T47D (cell line): ENCODE measurements at regions not wholly inside any gene's neighbourhood (a gene's known extent, or its start where the extent isn't known, plus 50 kb on each side); places are given as distances from the start of the nearest gene placed in this dataset.
A peak's percentile ranks its signal among the peaks of the same experiment; 100 is the strongest.
"Not testable (repeated sequence)": the region's sequence is repeated elsewhere in the genome, so short reads cannot be mapped to it uniquely, and the experiment has no call there.

ENCODE experiments used
- DNase-seq, 2 experiments: peaks; one replicate each; pipeline versions ENCODE4 v3.0.0 to v3.0.0-alpha.2; 2011 to 2012; ENCODE audit warnings: low read depth in 1 of 2, low spot score in 1 of 2
- JUND ChIP-seq: IDR thresholded peaks from 2 replicates; pipeline ENCODE4 v1.6.1; 2012; ENCODE audit warnings: low read depth
- in situ Hi-C: cut with HindIII; loops from 2 replicates; pipeline ENCODE4 v1.10.0; 2016; ENCODE audit warnings: low sequenced_read_pairs, low pct_unique_long_range_greater_than_20kb

DNA sequence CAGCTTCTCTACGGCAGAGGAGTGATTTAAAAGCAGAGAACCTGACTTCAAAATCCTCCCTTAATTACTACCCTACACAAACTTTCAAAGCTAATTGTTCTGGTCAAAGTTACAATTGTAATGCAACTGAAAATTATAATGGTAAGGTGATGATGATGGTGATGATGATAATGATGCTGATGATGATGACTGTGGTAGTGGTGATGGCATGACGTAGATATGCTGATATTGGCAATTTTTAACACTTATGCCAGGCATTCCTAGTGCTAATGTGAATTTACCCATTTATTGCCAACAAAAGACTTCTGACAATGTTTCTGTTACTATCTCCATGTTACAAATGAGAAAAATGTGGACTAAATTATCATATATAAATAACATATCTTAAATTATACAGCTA is 1831.1 kb downstream of the LRRC4C start:
- in situ Hi-C loops = no loop called here
- TF ChIP-seq JUND = no peak
- DNase-seq = no peak

DNA sequence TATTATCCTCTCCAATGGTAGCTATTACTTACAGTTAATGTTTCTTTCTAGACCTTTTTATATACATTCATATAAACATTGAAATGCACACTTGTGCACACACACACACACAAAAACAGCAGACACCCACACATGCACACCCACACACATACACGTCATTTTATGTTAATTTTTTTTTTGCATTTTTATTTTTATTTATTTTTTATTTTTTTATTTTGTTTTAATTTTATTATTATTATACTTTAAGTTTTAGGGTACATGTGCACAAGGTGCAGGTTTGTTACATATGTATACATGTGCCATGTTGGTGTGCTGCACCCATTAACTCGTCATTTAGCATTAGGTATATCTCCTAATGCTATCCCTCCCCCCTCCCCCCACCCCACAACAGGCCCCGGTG is 1839.1 kb downstream of the LRRC4C start:
- in situ Hi-C loops, DNase-seq: not testable (repeated sequence)

DNA sequence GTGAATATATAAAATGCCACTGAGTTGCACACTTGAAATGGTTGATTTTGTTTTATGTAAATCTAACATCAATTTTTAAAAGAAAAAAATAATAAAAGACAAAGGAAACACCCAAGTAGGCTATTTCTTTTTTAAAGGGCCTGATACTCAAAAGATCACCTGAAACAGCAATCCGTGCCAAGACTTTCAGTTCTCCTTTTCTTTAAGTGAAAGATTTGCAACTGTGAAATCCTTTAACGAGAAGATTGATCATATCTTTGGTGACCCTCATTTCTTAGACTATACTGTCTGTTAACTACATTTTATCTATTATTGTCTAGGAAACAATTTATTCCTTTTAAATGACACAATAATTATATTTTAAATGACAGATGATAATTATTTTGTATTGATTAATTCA is 1841.5 kb downstream of the LRRC4C start:
- no peak for TF ChIP-seq JUND
- in situ Hi-C loops = no loop called here
- no peak for DNase-seq

DNA sequence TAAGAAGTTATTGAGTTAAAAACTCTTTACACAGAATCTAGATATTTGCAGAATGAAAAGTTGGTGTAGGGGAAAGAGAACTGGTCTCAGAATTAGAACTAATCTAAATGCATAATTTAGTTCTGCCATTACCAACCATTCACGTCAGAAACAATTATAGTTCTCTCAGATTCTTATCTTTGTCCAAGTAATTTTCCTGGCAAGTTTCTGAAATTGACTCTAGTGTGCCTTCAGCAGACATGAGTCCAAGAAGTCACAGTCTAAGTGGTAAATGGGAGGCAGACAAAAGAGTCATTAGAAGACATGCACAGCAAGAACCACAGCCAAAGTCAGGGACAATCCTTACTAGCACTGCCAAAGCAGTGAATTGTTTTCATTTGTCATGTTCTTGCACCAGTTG is 1870.1 kb downstream of the LRRC4C start:
- TF ChIP-seq JUND = no peak
- no peak for DNase-seq
- in situ Hi-C loops = no loop called here

DNA sequence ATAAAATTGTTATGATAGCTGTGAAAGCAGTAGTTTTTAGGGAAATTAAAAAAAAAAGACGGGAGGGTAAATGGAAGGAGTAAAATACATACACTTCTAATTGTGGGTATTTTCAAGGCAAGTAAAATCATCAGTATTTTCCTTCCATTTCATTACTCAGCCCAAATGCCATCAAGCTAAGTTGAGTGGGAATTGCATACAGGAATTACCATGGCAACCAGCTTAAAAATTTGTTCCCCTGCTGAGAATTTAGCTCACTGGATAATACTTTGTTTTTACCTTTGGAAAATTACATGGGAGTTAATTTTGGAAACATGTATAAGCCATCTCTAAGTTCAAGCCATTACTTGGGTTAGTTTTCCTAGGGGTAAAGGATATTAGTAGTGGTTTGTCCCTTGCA is 1873.4 kb downstream of the LRRC4C start:
- in situ Hi-C loops = no loop called here
- DNase-seq = no peak
- TF ChIP-seq JUND = no peak

DNA sequence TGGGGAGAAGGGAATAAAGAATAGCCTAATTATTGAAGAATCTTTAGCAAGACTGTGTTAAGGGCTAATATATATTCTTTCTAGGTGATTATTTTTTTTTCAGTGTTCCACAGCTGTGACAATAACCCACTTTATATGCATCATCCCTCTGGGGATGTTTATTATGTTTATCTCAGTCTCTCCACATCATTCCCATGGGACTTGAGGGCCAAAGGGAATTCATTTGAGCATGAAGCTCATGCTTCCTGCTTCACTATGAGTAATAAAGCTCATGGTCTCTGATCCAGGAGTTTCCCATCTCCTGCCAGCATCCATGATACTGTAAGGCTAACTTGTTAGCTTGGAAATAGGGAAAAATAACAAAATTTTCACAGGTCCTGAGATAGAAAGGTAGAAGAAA is 1888.4 kb downstream of the LRRC4C start:
- no peak for TF ChIP-seq JUND
- in situ Hi-C loops = no loop called here
- DNase-seq = no peak

DNA sequence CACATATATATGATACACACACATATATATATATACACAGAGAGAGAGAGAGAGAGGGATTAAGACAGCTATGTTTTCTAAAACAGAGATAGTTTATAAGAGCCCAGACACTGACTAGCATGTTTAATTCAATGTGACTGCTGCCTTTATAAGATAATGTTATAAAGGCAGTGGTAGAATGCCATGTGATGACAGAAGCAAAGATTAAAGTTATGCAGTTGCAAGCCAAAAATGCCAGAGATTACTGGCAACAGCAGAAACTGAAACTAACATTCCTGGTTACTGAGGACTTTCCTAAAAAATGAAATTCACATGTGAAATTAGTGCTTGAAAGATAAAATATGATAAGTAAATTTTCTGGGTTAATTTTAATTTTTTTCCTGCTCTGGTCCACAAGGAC is 1888.9 kb downstream of the LRRC4C start:
- in situ Hi-C loops = no loop called here
- no peak for DNase-seq
- TF ChIP-seq JUND = no peak

DNA sequence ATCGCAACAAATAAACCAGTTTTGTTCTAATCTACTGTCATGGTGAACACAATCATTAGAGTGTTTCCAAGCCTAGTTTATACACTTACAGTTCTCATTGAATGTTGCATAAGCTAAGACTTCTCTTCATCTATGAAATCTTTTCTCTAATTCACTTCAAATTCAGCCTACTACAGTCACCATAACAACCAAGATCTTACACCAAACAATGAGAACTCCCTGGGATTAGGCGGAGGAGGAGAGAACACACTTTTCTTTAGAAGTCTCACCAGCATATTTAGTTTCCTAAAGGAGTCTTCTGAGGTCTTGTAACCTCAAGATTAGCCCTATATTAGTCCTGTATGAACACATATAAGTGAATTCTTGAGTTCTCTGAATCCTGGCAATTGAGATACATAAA is 1889.7 kb downstream of the LRRC4C start:
- no peak for DNase-seq
- in situ Hi-C loops = no loop called here
- no peak for TF ChIP-seq JUND

DNA sequence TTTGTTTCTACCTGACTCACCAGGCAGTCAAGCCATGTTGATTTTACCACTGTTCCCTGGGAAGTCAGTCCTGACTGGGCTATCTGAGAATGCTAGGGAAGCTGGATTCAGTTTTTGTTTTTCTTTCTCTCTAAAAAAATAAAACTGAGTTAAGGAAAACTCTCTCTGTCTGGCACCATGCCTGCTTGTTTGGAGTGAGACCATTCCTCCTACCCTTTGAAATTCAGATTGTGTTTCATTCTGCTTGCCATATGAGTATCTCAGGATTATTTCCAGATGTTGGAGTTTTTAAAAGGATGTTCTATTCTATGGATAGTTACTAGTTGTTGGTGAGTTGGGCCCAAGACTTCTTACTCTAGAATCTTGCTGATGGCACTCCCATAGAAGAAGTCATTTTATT is 1917.0 kb downstream of the LRRC4C start:
- no peak for DNase-seq
- in situ Hi-C loops = no loop called here
- no peak for TF ChIP-seq JUND

DNA sequence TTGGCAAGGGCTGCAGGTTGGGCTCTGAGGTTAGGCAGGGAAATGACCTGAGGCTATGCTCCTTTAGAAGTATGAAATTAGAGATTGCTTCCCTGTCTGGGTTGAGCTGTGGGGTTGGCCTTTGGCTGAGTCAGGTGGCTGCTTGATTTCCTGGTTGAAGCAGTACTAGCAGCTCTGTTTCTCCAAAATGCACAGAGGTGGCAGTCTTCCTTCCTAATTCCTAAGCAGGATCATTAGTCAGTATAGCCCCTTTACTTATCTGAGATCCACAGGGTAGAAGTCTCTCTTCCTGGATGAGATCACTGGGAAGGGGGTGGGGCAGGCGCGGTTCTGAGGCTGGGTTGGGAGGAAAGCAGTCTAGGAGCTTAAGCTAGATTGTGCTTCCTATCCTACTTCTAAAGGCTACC is 1917.5 kb downstream of the LRRC4C start:
- in situ Hi-C loops = no loop called here
- no peak for TF ChIP-seq JUND
- no peak for DNase-seq

DNA sequence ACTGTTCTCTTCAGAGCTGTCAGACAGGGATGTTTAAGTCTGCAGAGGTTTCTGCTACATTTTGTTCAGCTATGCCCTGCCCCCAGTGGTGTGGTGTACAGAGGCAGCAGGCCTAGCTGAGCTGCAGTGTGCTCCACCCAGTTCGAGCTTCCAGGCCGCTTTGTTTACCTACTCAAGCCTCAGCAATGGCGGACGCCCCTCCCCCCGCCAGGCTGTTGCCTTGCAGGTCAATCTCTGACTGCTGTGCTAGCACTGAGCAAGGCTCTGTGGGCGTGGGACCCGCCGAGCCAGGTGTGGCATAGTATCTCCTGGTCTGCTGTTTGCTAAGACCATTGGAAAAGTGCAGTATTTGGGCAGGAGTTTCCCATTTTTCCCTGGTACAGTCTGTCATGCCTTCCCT is 1923.1 kb downstream of the LRRC4C start:
- peak in 1 of 2 experiments; percentile 15 for DNase-seq
- in situ Hi-C loops = not testable (repeated sequence)
